CD4-positive, alpha-beta T cell (primary cell): ENCODE measurements at regions not wholly inside any gene's neighbourhood (a gene's known extent, or its start where the extent isn't known, plus 50 kb on each side); places are given as distances from the start of the nearest gene placed in this dataset.

Experiments used
- ATAC-seq: fragments of 200-7000 bp; cut with Tn5 transposase; one replicate; pipeline ENCODE4 v1.10.0; 2022; ENCODE audit warnings: mild to moderate bottlenecking; ENCODE audit not compliant: poor library complexity
- CTCF ChIA-PET: fragments of 350-600 bp; sonication (Branson Sonifier 250); formaldehyde crosslinking; loops from one replicate; lab custom pipeline; 2021; ENCODE audit warnings: antibody characterized with exemption, inconsistent platforms; lab: Charles Lee
- POLR2A ChIA-PET: fragments of 350-600 bp; sonication (Branson Sonifier 250); formaldehyde crosslinking; loops from one replicate; lab custom pipeline; 2021; ENCODE audit warnings: antibody characterized with exemption, inconsistent platforms; lab: Charles Lee
- DNase-seq, 14 experiments: peaks; one replicate each; pipeline ENCODE4 v3.0.0-alpha.2; 2013 to 2020; ENCODE audit warnings: mixed read lengths in 2 of 14
- H3K27ac ChIP-seq, 2 donors: one replicate each; pipeline versions ENCODE4 v1.5.1 to v1.7.0; 2013; ENCODE audit warnings: low read length in 2 of 2, low read depth in 1 of 2, mild to moderate bottlenecking in 1 of 2
- H3K27me3 ChIP-seq, 2 experiments: 1 replicate in 1 of 2; 2 replicates in 1 of 2; pipeline versions ENCODE4 v1.6.1 to v1.7.0; 2013; ENCODE audit warnings: low read length in 2 of 2, control low read depth in 1 of 2, mild to moderate bottlenecking in 1 of 2, moderate library complexity in 1 of 2; ENCODE audit not compliant: insufficient read depth in 2 of 2, control insufficient read depth in 1 of 2
- H3K36me3 ChIP-seq: one replicate; pipeline ENCODE4 v1.6.1; 2013; ENCODE audit warnings: low read length, control low read depth; ENCODE audit not compliant: insufficient read depth
- H3K4me1 ChIP-seq: one replicate; pipeline ENCODE4 v1.6.1; 2013; ENCODE audit warnings: low read length, control low read depth; ENCODE audit not compliant: insufficient read depth
- H3K4me3 ChIP-seq: one replicate; pipeline ENCODE4 v1.5.1; 2013; ENCODE audit warnings: mild to moderate bottlenecking, low read length, moderate library complexity
- H3K9me3 ChIP-seq, 2 experiments: 1 replicate in 1 of 2; 2 replicates in 1 of 2; pipeline versions ENCODE4 v1.6.1 to v1.7.0; 2013; ENCODE audit warnings: low read length in 2 of 2, mild to moderate bottlenecking in 2 of 2, control low read depth in 1 of 2, moderate library complexity in 1 of 2; ENCODE audit not compliant: control insufficient read depth in 1 of 2, insufficient read depth in 1 of 2
- H3K27ac Mint-ChIP-seq: one replicate; pipeline ENCODE4 v1.8.0; 2020; ENCODE audit warnings: mixed read lengths
- H3K27me3 Mint-ChIP-seq: one replicate; pipeline ENCODE4 v1.8.0; 2021; ENCODE audit warnings: mixed read lengths
- H3K36me3 Mint-ChIP-seq: one replicate; pipeline ENCODE4 v1.8.0; 2021; ENCODE audit warnings: low read depth, mixed read lengths
- H3K4me1 Mint-ChIP-seq: one replicate; pipeline ENCODE4 v1.8.0; 2021; ENCODE audit warnings: low read depth, mixed read lengths
- H3K4me3 Mint-ChIP-seq: one replicate; pipeline ENCODE4 v1.8.0; 2020; ENCODE audit warnings: mild to moderate bottlenecking, mixed read lengths
- H3K9me3 Mint-ChIP-seq: one replicate; pipeline ENCODE4 v1.8.0; 2020; ENCODE audit warnings: mixed read lengths
- CTCF ChIP-seq: fragments of 200-600 bp; IDR thresholded peaks from one replicate; pipeline ENCODE4 v1.8.0; 2022; ENCODE audit warnings: antibody characterized with exemption, mild to moderate bottlenecking
- intact Hi-C, 2 experiments: fragments of 100-400 bp; cut with DNase I in 1 of 2; cut with micrococcal nuclease in 1 of 2; formaldehyde crosslinking; loops; one replicate each; pipeline versions ENCODE4 v1.15.1 to v1.9.0; 2023 to 2025; cut with DNase I, micrococcal nuclease

GRCh38 chr5:109249126-109249525, 160.6 kb downstream of the PJA2 start:
- ChIA-PET CTCF (no interaction called here), POLR2A (no interaction called here)
- no peaks in the 10 kb centered on the region for H3K4me1 ChIP-seq
- TF ChIP-seq CTCF = no peak
- H3K4me3 ChIP-seq = no peak overlapping the region
- ATAC-seq (no peak), DNase-seq (no peak)
- no peak overlapping the region for H3K27ac ChIP-seq
- Mint-ChIP-seq H3K27ac (no peak overlapping the region), H3K4me3 (no peak overlapping the region), H3K27me3 (no peaks in the 10 kb centered on the region), H3K36me3 (peaks cover 9% of the 10 kb centered on the region), H3K4me1 (no peaks in the 10 kb centered on the region), H3K9me3 (peaks cover 10% of the 10 kb centered on the region)
- H3K36me3 ChIP-seq = no peaks in the 10 kb centered on the region
- intact Hi-C loops = no loop called here
- H3K9me3 ChIP-seq = peaks cover 14 to 17% of the 10 kb centered on the region in 2 experiments
- no peaks in the 10 kb centered on the region for H3K27me3 ChIP-seq

GRCh38 chr5:109247986-109248385, 161.8 kb downstream of the PJA2 start:
- no peaks in the 10 kb centered on the region for H3K27me3 Mint-ChIP-seq
- H3K4me3 Mint-ChIP-seq = no peak overlapping the region
- ChIA-PET CTCF (no interaction called here), POLR2A (no interaction called here)
- H3K27ac ChIP-seq = no peak overlapping the region
- no peaks in the 10 kb centered on the region for H3K36me3 ChIP-seq
- TF ChIP-seq CTCF = no peak
- H3K4me3 ChIP-seq = no peak overlapping the region
- peaks cover 10% of the 10 kb centered on the region for H3K9me3 Mint-ChIP-seq
- H3K9me3 ChIP-seq = peaks cover 14 to 17% of the 10 kb centered on the region in 2 experiments
- no peaks in the 10 kb centered on the region for H3K27me3 ChIP-seq
- no peak overlapping the region for H3K27ac Mint-ChIP-seq
- DNase-seq (no peak), ATAC-seq (no peak)
- H3K4me1 ChIP-seq = no peaks in the 10 kb centered on the region
- H3K4me1 Mint-ChIP-seq = no peaks in the 10 kb centered on the region
- H3K36me3 Mint-ChIP-seq = peaks cover 9% of the 10 kb centered on the region
- intact Hi-C loops = no loop called here

GRCh38 chr5:109246841-109247592, 162.8 kb downstream of the PJA2 start:
- TF ChIP-seq CTCF = no peak
- Mint-ChIP-seq H3K4me3 (no peak overlapping the region), H3K27me3 (no peaks in the 10 kb centered on the region), H3K4me1 (no peaks in the 10 kb centered on the region), H3K36me3 (peaks cover 9% of the 10 kb centered on the region), H3K27ac (no peak overlapping the region), H3K9me3 (peaks cover 10% of the 10 kb centered on the region)
- H3K36me3 ChIP-seq = no peaks in the 10 kb centered on the region
- H3K4me1 ChIP-seq = no peaks in the 10 kb centered on the region
- H3K27me3 ChIP-seq = no peaks in the 10 kb centered on the region
- H3K27ac ChIP-seq = no peak overlapping the region
- ATAC-seq (no peak), DNase-seq (no peak)
- ChIA-PET CTCF (no interaction called here), POLR2A (no interaction called here)
- intact Hi-C loops = no loop called here
- peaks cover 14 to 17% of the 10 kb centered on the region in 2 experiments for H3K9me3 ChIP-seq
- H3K4me3 ChIP-seq = no peak overlapping the region
